H1 (cell line): ENCODE measurements at regions not wholly inside any gene's neighbourhood (a gene's known extent, or its start where the extent isn't known, plus 50 kb on each side); places are given as distances from the start of the nearest gene placed in this dataset.

Experiments used
- CTCF ChIA-PET: fragments of 300-600 bp; sonication (Branson Sonifier 250); formaldehyde crosslinking; loops from one replicate; lab custom pipeline; 2021; ENCODE audit not compliant: partially characterized antibody; lab: Charles Lee
- POLR2A ChIA-PET: fragments of 300-600 bp; sonication (Branson Sonifier 250); formaldehyde crosslinking; loops from one replicate; lab custom pipeline; 2021; ENCODE audit warnings: inconsistent platforms; ENCODE audit not compliant: partially characterized antibody; lab: Charles Lee
- DNase-seq, 2 experiments: peaks; one replicate each; pipeline versions ENCODE4 v3.0.0 to v3.0.0-alpha.2; 2010 to 2022; ENCODE audit warnings: low spot score in 2 of 2, low read depth in 1 of 2, mixed read lengths in 1 of 2
- FAIRE-seq: peaks from 2 replicates; lab custom pipeline; 2011; peaks lifted over from hg19 to GRCh38; lab: Jason Lieb, UNC
- H2AFZ ChIP-seq: 2 replicates; pipeline ENCODE4 v1.8.1; 2012; ENCODE audit warnings: low read length, inconsistent platforms
- H2AK5ac ChIP-seq: 2 replicates; pipeline ENCODE4 v1.6.1; 2013; ENCODE audit warnings: low read depth, low read length
- H2BK120ac ChIP-seq: replicated peaks from 2 replicates; pipeline ENCODE3; 2013; ENCODE audit warnings: low read depth, low read length, inconsistent platforms
- H2BK12ac ChIP-seq: 2 replicates; pipeline ENCODE4 v1.6.1; 2013; ENCODE audit warnings: low read depth, low read length
- H2BK15ac ChIP-seq: 2 replicates; pipeline ENCODE4 v1.6.1; 2013; ENCODE audit warnings: low read length
- H2BK20ac ChIP-seq: 2 replicates; pipeline ENCODE4 v1.6.1; 2013; ENCODE audit warnings: low read length
- H2BK5ac ChIP-seq: 2 replicates; pipeline ENCODE4 v1.6.1; 2013; ENCODE audit warnings: low read depth, low read length
- H3K14ac ChIP-seq: 2 replicates; pipeline ENCODE4 v1.6.1; 2013; ENCODE audit warnings: inconsistent platforms; ENCODE audit not compliant: insufficient read length
- H3K18ac ChIP-seq: 2 replicates; pipeline ENCODE4 v1.6.1; 2013; ENCODE audit warnings: low read length; ENCODE audit errors: extremely low read depth
- H3K23ac ChIP-seq: 2 replicates; pipeline ENCODE4 v1.6.1; 2013; ENCODE audit warnings: inconsistent platforms; ENCODE audit not compliant: insufficient read length
- H3K23me2 ChIP-seq: 2 replicates; pipeline ENCODE4 v1.6.1; 2013; ENCODE audit warnings: low read depth, low read length
- H3K27ac ChIP-seq: 2 replicates; pipeline ENCODE4 v1.6.1; 2011; ENCODE audit warnings: low read depth, low read length, inconsistent platforms
- H3K27me3 ChIP-seq, 4 experiments: replicated peaks in 1 of 4; 1 replicate in 1 of 4; 2 replicates in 3 of 4; pipeline versions ENCODE4 v1.6.1 to v1.8.1; 2011 to 2013; ENCODE audit warnings: low read length in 3 of 4, mild to moderate bottlenecking in 3 of 4, inconsistent platforms in 2 of 4, mixed read lengths in 2 of 4, moderate library complexity in 1 of 4; ENCODE audit not compliant: control insufficient read depth in 3 of 4, insufficient read depth in 3 of 4; ENCODE audit errors: extremely low read depth in 1 of 4
- H3K36me3 ChIP-seq, 4 experiments: 2 replicates each; pipeline versions ENCODE4 v1.6.1 to v1.8.1; 2011 to 2013; ENCODE audit warnings: mild to moderate bottlenecking in 4 of 4, low read length in 3 of 4, moderate library complexity in 2 of 4, control low read depth in 1 of 4, inconsistent platforms in 1 of 4; ENCODE audit not compliant: insufficient read depth in 4 of 4, control insufficient read depth in 2 of 4
- H3K4ac ChIP-seq: replicated peaks from 2 replicates; pipeline ENCODE3; 2013; ENCODE audit warnings: low read length, low read depth, mixed read lengths, inconsistent platforms; ENCODE audit not compliant: insufficient read length
- H3K4me1 ChIP-seq, 4 experiments: replicated peaks in 1 of 4; 1 replicate in 1 of 4; 2 replicates in 3 of 4; pipeline versions ENCODE4 v1.6.1 to v1.8.1; 2011 to 2013; ENCODE audit warnings: low read length in 3 of 4, inconsistent platforms in 2 of 4, mixed read lengths in 1 of 4; ENCODE audit not compliant: insufficient read depth in 4 of 4, control insufficient read depth in 3 of 4
- H3K4me2 ChIP-seq, 2 experiments: 2 replicates each; pipeline versions ENCODE4 v1.6.1 to v1.8.1; 2011 to 2013; ENCODE audit warnings: low read depth in 2 of 2, low read length in 2 of 2, control low read depth in 1 of 2, inconsistent platforms in 1 of 2, mild to moderate bottlenecking in 1 of 2; ENCODE audit not compliant: insufficient read depth in 1 of 2
- H3K4me3 ChIP-seq, 4 experiments: fragments of 200-600, 300-600 bp in 1 of 4; sonication (generic), shearing (Covaris generic), sonication (Bioruptor Twin) in 1 of 4; 2 replicates each; pipeline versions ENCODE4 v1.5.1 to v1.8.1; 2011 to 2016; ENCODE audit warnings: low read length in 4 of 4, low read depth in 3 of 4, control low read depth in 2 of 4, inconsistent platforms in 2 of 4, mild to moderate bottlenecking in 2 of 4, mixed read lengths in 1 of 4, moderate library complexity in 1 of 4; ENCODE audit not compliant: insufficient read depth in 2 of 4; ENCODE audit errors: extremely low read depth in 1 of 4
- H3K56ac ChIP-seq: replicated peaks from 2 replicates; pipeline ENCODE3; 2013; ENCODE audit warnings: low read depth, mild to moderate bottlenecking, mixed read lengths, low read length, inconsistent platforms; ENCODE audit not compliant: insufficient read length
- H3K79me1 ChIP-seq: 2 replicates; pipeline ENCODE4 v1.6.1; 2013; ENCODE audit warnings: low read depth, low read length, control low read depth
- H3K79me2 ChIP-seq, 2 experiments: 2 replicates each; pipeline versions ENCODE4 v1.6.1 to v1.8.1; 2012 to 2013; ENCODE audit warnings: low read length in 2 of 2, mild to moderate bottlenecking in 2 of 2, inconsistent platforms in 1 of 2; ENCODE audit not compliant: insufficient read depth in 2 of 2, control insufficient read depth in 1 of 2
- H3K9ac ChIP-seq, 4 experiments: replicated peaks in 1 of 4; 1 replicate in 1 of 4; 2 replicates in 3 of 4; pipeline versions ENCODE4 v1.6.1 to v1.8.1; 2011 to 2013; ENCODE audit warnings: low read depth in 3 of 4, low read length in 3 of 4, control low read depth in 2 of 4, mild to moderate bottlenecking in 2 of 4, moderate library complexity in 2 of 4, inconsistent platforms in 1 of 4; ENCODE audit errors: extremely low read depth in 1 of 4
- H3K9me3 ChIP-seq, 2 experiments: 2 replicates each; pipeline versions ENCODE4 v1.6.1 to v1.8.1; 2012 to 2013; ENCODE audit warnings: mild to moderate bottlenecking in 2 of 2, moderate library complexity in 2 of 2, control low read depth in 1 of 2, inconsistent platforms in 1 of 2, low read depth in 1 of 2, low read length in 1 of 2, mixed read lengths in 1 of 2; ENCODE audit not compliant: insufficient read depth in 2 of 2
- H4K20me1 ChIP-seq, 2 experiments: replicated peaks in 1 of 2; 2 replicates each; pipeline versions ENCODE3 to v1.8.1; 2011 to 2013; ENCODE audit warnings: inconsistent platforms in 2 of 2, low read length in 2 of 2, mild to moderate bottlenecking in 1 of 2; ENCODE audit not compliant: insufficient read depth in 2 of 2, control insufficient read depth in 1 of 2
- H4K5ac ChIP-seq: 2 replicates; pipeline ENCODE4 v1.6.1; 2013; ENCODE audit warnings: low read length, low read depth, mixed read lengths, inconsistent platforms; ENCODE audit not compliant: insufficient read length
- H4K8ac ChIP-seq: 2 replicates; pipeline ENCODE4 v1.8.0; 2013; ENCODE audit warnings: mild to moderate bottlenecking, moderate library complexity, low read length, inconsistent platforms; ENCODE audit not compliant: insufficient read depth; ENCODE audit errors: extremely low read depth
- H4K91ac ChIP-seq: replicated peaks from 2 replicates; pipeline ENCODE3; 2013; ENCODE audit warnings: low read length, mixed read lengths, inconsistent platforms; ENCODE audit not compliant: insufficient read length
- ATF2 ChIP-seq: IDR thresholded peaks from 2 replicates; pipeline ENCODE4 v1.6.1; 2012; ENCODE audit warnings: low read length, inconsistent platforms
- CBX8 ChIP-seq: fragments of 300-800, 300-1000 bp; sonication (generic); IDR thresholded peaks from 2 replicates; pipeline ENCODE4 v1.7.1; 2016; ENCODE audit warnings: low read depth, low read length, borderline replicate concordance
- CHD2 ChIP-seq: IDR thresholded peaks from 2 replicates; pipeline ENCODE4 v1.6.1; 2012; ENCODE audit warnings: low read length, improper control_type of control experiment
- EP300 ChIP-seq, 2 experiments: IDR thresholded peaks; 1 replicate in 1 of 2; 2 replicates in 1 of 2; pipeline ENCODE4 v1.6.1; 2011 to 2012; ENCODE audit warnings: low read depth in 2 of 2, low read length in 2 of 2, mild to moderate bottlenecking in 2 of 2, borderline replicate concordance in 1 of 2, inconsistent platforms in 1 of 2, moderate library complexity in 1 of 2
- GTF2F1 ChIP-seq: IDR thresholded peaks from 2 replicates; pipeline ENCODE4 v1.6.1; 2012; ENCODE audit warnings: low read depth, low read length, improper control_type of control experiment, borderline replicate concordance
- PHF8 ChIP-seq: fragments of 200-600 bp; sonication (generic); conservative IDR thresholded peaks from 2 replicates; pipeline ENCODE4 v1.7.1; 2012; ENCODE audit warnings: low read depth, mild to moderate bottlenecking, inconsistent platforms, low read length, moderate library complexity
- RXRA ChIP-seq: IDR thresholded peaks from 2 replicates; pipeline ENCODE4 v1.6.1; 2011; ENCODE audit warnings: low read depth, mild to moderate bottlenecking, low read length, moderate library complexity; ENCODE audit not compliant: insufficient read depth
- SP1 ChIP-seq: IDR thresholded peaks from 2 replicates; pipeline ENCODE4 v1.6.1; 2011; ENCODE audit warnings: low read depth, low read length
- TEAD4 ChIP-seq: IDR thresholded peaks from 2 replicates; pipeline ENCODE4 v1.6.1; 2012; ENCODE audit warnings: low read depth, low read length, inconsistent platforms, mixed read lengths
- WGBS, 2 experiments: shearing (Covaris generic) in 1 of 2; methylation state at CpG; one replicate each; pipeline versions ENCODE4 v1.1.6 to v1.1.7; 2013 to 2015; ENCODE audit warnings: low lambda C conversion rate in 2 of 2, mixed read lengths in 2 of 2, inconsistent platforms in 1 of 2, low coverage in 1 of 2, missing lambda C conversion rate in 1 of 2; ENCODE audit not compliant: insufficient replicate concordance in 2 of 2, insufficient coverage in 1 of 2, insufficient read length in 1 of 2; ENCODE audit errors: extremely low coverage in 1 of 2, missing lambda C conversion rate in 1 of 2; 5-methylcytosine and 5-hydroxymethylcytosine counted together
- TF ChIP-seq, protein P1 (sequence below): IDR thresholded peaks from 2 replicates; pipeline ENCODE4 v1.6.1; 2012; ENCODE audit warnings: inconsistent platforms

DNA sequence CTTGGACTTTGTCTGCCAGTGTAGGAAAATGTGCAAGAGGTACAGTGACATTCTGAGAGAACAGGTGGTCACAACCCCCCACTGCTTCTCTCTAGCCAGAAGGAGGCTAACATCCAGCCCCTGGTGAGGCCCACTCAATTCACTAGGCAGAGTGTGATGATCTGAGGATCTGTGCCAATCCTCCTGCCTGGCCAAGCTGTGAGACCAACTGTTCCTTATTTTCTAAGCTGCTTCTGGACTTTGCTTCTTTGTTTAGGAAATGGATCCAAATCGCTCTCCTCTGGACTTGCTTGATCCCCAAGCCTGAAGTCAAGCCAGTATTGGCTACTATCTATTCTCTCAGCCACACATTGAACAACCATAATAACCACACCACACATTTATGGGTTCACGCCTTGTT is 202.8 kb downstream of the PIK3C3 start:
- Histone ChIP-seq H3K4me1 (no peaks in the 10 kb centered on the region), H3K4ac (no peak overlapping the region), H2AK5ac (no peak overlapping the region), H3K27ac (no peak overlapping the region), H3K56ac (no peak overlapping the region), H2BK15ac (no peak overlapping the region), H4K20me1 (no peaks in the 10 kb centered on the region), H3K23me2 (no peaks in the 10 kb centered on the region), H2BK5ac (no peak overlapping the region), H3K4me2 (no peak overlapping the region), H2BK20ac (no peak overlapping the region), H4K8ac (no peak overlapping the region), H3K27me3 (no peaks in the 10 kb centered on the region), H3K18ac (no peak overlapping the region), H3K14ac (no peak overlapping the region), H2BK12ac (no peak overlapping the region), H3K23ac (no peak overlapping the region), H3K79me1 (no peaks in the 10 kb centered on the region), H3K9ac (no peak overlapping the region), H3K79me2 (no peaks in the 10 kb centered on the region), H3K9me3 (no peaks in the 10 kb centered on the region), H2BK120ac (no peak overlapping the region), H4K91ac (no peak overlapping the region), H2AFZ (no peak overlapping the region), H3K36me3 (no peaks in the 10 kb centered on the region), H3K4me3 (no peak overlapping the region), H4K5ac (no peak overlapping the region)
- CTCF ChIA-PET: no interaction called here
- POLR2A ChIA-PET: no interaction called here
- DNase-seq (no peak), FAIRE-seq (no peak)
- WGBS, 2 experiments: 100% methylated on average over 2 of the region's 2 CpGs; no CpG with 5 or more reads in 1 of the 2 experiments
- no peak for TF ChIP-seq RXRA
- no peak for TF ChIP-seq TEAD4
- TF ChIP-seq ATF2: no peak
- no peak for TF ChIP-seq PHF8
- no peak for TF ChIP-seq CHD2
- no peak for TF ChIP-seq GTF2F1
- no peak for TF ChIP-seq CBX8
- TF ChIP-seq, protein P1, sequence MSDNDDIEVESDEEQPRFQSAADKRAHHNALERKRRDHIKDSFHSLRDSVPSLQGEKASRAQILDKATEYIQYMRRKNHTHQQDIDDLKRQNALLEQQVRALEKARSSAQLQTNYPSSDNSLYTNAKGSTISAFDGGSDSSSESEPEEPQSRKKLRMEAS: no peak
- TF ChIP-seq SP1: no peak
- TF ChIP-seq EP300 (IDR thresholded peaks at IDR 0.05; ENCODE audit: borderline replicate concordance in 1 of 2, low read depth in 2 of 2, low read length in 2 of 2): no peak
